WTC11 (cell line): ENCODE measurements at regions not wholly inside any gene's neighbourhood (a gene's known extent, or its start where the extent isn't known, plus 50 kb on each side); places are given as distances from the start of the nearest gene placed in this dataset.

ENCODE experiments used
- ATAC-seq: fragments of 200-7000 bp; cut with Tn5 transposase; 2 replicates; pipeline ENCODE4 v1.10.0; 2021; ENCODE audit warnings: mild to moderate bottlenecking, moderate library complexity
- CTCF ChIA-PET: fragments of 300-600 bp; sonication (Branson Sonifier 250); formaldehyde crosslinking; loops from one replicate; lab custom pipeline; 2021; ENCODE audit warnings: antibody characterized with exemption; lab: Charles Lee
- POLR2A ChIA-PET: fragments of 350-600 bp; sonication (Branson Sonifier 250); formaldehyde crosslinking; loops from one replicate; lab custom pipeline; 2021; ENCODE audit warnings: antibody characterized with exemption; lab: Charles Lee
- DNase-seq: peaks from one replicate; pipeline ENCODE4 v3.0.0; 2021; ENCODE audit warnings: low spot score
- H3K27ac Mint-ChIP-seq: 2 replicates; pipeline ENCODE4 v1.8.0; 2021; ENCODE audit warnings: mixed read lengths
- H3K27me3 Mint-ChIP-seq: 2 replicates; pipeline ENCODE4 v1.8.0; 2021; ENCODE audit warnings: low read depth, mild to moderate bottlenecking, moderate library complexity, mixed read lengths
- H3K36me3 Mint-ChIP-seq: 2 replicates; pipeline ENCODE4 v1.8.0; 2021; ENCODE audit warnings: mixed read lengths
- H3K4me1 Mint-ChIP-seq: 2 replicates; pipeline ENCODE4 v1.8.0; 2022; ENCODE audit warnings: mixed read lengths
- H3K4me3 Mint-ChIP-seq: 2 replicates; pipeline ENCODE4 v1.8.0; 2021; ENCODE audit warnings: mild to moderate bottlenecking, moderate library complexity, mixed read lengths
- H3K9me3 Mint-ChIP-seq: 2 replicates; pipeline ENCODE4 v1.8.0; 2021; ENCODE audit warnings: mixed read lengths
- ELF4 ChIP-seq: sonication (generic); formaldehyde crosslinking; IDR thresholded peaks from 2 replicates; pipeline ENCODE4 v1.8.1; 2022; ENCODE audit warnings: low read depth, mild to moderate bottlenecking, moderate library complexity, missing genetic modification reagents
- MYBL2 ChIP-seq: sonication (generic); formaldehyde crosslinking; IDR thresholded peaks from 2 replicates; pipeline ENCODE4 v1.8.1; 2023; ENCODE audit warnings: mild to moderate bottlenecking, moderate library complexity, missing genetic modification reagents
- NFATC4 ChIP-seq: fragments of 250-450 bp; sonication (Bioruptor Pico); IDR thresholded peaks from 2 replicates; pipeline ENCODE4 v1.9.0; 2021; ENCODE audit warnings: mild to moderate bottlenecking
- NFE2L1 ChIP-seq: sonication (generic); formaldehyde crosslinking; IDR thresholded peaks from 2 replicates; pipeline ENCODE4 v1.8.1; 2023; ENCODE audit warnings: missing genetic modification reagents
- NFYB ChIP-seq: sonication (generic); formaldehyde crosslinking; conservative IDR thresholded peaks from 2 replicates; pipeline ENCODE4 v1.8.0; 2022; ENCODE audit warnings: low read depth, missing genetic modification reagents
- NR2C2 ChIP-seq: sonication (generic); formaldehyde crosslinking; IDR thresholded peaks from 2 replicates; pipeline ENCODE4 v1.8.0; 2022; ENCODE audit warnings: mild to moderate bottlenecking, missing genetic modification reagents
- PRRX2 ChIP-seq: fragments of 250-450 bp; sonication (Bioruptor Pico); IDR thresholded peaks from 2 replicates; pipeline ENCODE4 v1.8.0; 2021; ENCODE audit warnings: mild to moderate bottlenecking
- SOX15 ChIP-seq: fragments of 250-450 bp; sonication (Bioruptor Pico); IDR thresholded peaks from 2 replicates; pipeline ENCODE4 v1.9.0; 2021; ENCODE audit warnings: mild to moderate bottlenecking
- TEAD1 ChIP-seq: sonication (generic); formaldehyde crosslinking; IDR thresholded peaks from 2 replicates; pipeline ENCODE4 v1.8.0; 2022; ENCODE audit warnings: mild to moderate bottlenecking, missing genetic modification reagents
- TP53 ChIP-seq: sonication (generic); formaldehyde crosslinking; IDR thresholded peaks from 2 replicates; pipeline ENCODE4 v1.8.1; 2023; ENCODE audit warnings: mild to moderate bottlenecking, missing genetic modification reagents
- ZNF138 ChIP-seq: sonication (generic); formaldehyde crosslinking; conservative IDR thresholded peaks from 2 replicates; pipeline ENCODE4 v1.8.1; 2022; ENCODE audit warnings: mild to moderate bottlenecking, moderate library complexity, missing genetic modification reagents
- TF ChIP-seq, protein P1 (sequence below): sonication (generic); formaldehyde crosslinking; IDR thresholded peaks from 2 replicates; pipeline ENCODE4 v1.8.1; 2022; ENCODE audit warnings: low read depth, mild to moderate bottlenecking, moderate library complexity, missing genetic modification reagents, borderline replicate concordance
- TF ChIP-seq, protein P2 (sequence below): sonication (generic); formaldehyde crosslinking; IDR thresholded peaks from 2 replicates; pipeline ENCODE4 v1.8.0; 2023; ENCODE audit warnings: missing genetic modification reagents, mild to moderate bottlenecking, borderline replicate concordance
- TF ChIP-seq, protein P3 (sequence below): sonication (generic); formaldehyde crosslinking; IDR thresholded peaks from 2 replicates; pipeline ENCODE4 v1.8.1; 2022; ENCODE audit warnings: missing genetic modification reagents, borderline replicate concordance
- TF ChIP-seq, protein P4 (sequence below): sonication (generic); formaldehyde crosslinking; IDR thresholded peaks from 2 replicates; pipeline ENCODE4 v1.8.0; 2022; ENCODE audit warnings: mild to moderate bottlenecking, missing genetic modification reagents
- TF ChIP-seq, protein P5 (sequence below): fragments of 250-450 bp; sonication (Bioruptor Pico); IDR thresholded peaks from 2 replicates; pipeline ENCODE4 v1.9.0; 2021; ENCODE audit warnings: moderate library complexity, mild to moderate bottlenecking, inconsistent platforms, borderline replicate concordance
- TF ChIP-seq, protein P6 (sequence below): sonication (generic); formaldehyde crosslinking; IDR thresholded peaks from 2 replicates; pipeline ENCODE4 v1.8.0; 2022; ENCODE audit warnings: mild to moderate bottlenecking, missing genetic modification reagents

DNA sequence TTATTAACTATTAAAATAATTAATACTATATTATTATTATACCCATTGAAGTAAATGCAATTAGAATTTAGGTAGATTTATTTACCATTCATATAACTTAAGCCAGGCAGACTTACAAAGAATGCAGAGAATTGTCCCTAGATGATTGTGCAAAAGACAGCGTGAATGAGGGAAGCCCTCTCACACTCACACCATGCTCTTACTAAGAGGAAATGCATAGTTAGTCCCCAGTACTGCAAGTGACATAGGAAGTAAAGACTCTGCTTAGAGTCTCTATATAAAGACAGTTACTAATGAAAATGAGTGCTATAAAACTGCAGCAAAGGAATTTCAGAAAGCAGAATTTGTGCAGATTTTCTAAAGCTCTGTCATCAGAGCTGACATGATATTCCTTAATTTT, 270.4 kb downstream of the ZBBX start (continued):
- TF ChIP-seq, protein P1, sequence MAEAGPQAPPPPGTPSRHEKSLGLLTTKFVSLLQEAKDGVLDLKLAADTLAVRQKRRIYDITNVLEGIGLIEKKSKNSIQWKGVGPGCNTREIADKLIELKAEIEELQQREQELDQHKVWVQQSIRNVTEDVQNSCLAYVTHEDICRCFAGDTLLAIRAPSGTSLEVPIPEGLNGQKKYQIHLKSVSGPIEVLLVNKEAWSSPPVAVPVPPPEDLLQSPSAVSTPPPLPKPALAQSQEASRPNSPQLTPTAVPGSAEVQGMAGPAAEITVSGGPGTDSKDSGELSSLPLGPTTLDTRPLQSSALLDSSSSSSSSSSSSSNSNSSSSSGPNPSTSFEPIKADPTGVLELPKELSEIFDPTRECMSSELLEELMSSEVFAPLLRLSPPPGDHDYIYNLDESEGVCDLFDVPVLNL (CRISPR knock-in tag) = no peak
- TF ChIP-seq PRRX2 (no peak), TP53 (CRISPR knock-in tag) (no peak), MYBL2 (CRISPR knock-in tag) (no peak)
- TF ChIP-seq, protein P2, sequence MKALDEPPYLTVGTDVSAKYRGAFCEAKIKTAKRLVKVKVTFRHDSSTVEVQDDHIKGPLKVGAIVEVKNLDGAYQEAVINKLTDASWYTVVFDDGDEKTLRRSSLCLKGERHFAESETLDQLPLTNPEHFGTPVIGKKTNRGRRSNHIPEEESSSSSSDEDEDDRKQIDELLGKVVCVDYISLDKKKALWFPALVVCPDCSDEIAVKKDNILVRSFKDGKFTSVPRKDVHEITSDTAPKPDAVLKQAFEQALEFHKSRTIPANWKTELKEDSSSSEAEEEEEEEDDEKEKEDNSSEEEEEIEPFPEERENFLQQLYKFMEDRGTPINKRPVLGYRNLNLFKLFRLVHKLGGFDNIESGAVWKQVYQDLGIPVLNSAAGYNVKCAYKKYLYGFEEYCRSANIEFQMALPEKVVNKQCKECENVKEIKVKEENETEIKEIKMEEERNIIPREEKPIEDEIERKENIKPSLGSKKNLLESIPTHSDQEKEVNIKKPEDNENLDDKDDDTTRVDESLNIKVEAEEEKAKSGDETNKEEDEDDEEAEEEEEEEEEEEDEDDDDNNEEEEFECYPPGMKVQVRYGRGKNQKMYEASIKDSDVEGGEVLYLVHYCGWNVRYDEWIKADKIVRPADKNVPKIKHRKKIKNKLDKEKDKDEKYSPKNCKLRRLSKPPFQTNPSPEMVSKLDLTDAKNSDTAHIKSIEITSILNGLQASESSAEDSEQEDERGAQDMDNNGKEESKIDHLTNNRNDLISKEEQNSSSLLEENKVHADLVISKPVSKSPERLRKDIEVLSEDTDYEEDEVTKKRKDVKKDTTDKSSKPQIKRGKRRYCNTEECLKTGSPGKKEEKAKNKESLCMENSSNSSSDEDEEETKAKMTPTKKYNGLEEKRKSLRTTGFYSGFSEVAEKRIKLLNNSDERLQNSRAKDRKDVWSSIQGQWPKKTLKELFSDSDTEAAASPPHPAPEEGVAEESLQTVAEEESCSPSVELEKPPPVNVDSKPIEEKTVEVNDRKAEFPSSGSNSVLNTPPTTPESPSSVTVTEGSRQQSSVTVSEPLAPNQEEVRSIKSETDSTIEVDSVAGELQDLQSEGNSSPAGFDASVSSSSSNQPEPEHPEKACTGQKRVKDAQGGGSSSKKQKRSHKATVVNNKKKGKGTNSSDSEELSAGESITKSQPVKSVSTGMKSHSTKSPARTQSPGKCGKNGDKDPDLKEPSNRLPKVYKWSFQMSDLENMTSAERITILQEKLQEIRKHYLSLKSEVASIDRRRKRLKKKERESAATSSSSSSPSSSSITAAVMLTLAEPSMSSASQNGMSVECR (CRISPR knock-in tag) = no peak
- TF ChIP-seq, protein P3, sequence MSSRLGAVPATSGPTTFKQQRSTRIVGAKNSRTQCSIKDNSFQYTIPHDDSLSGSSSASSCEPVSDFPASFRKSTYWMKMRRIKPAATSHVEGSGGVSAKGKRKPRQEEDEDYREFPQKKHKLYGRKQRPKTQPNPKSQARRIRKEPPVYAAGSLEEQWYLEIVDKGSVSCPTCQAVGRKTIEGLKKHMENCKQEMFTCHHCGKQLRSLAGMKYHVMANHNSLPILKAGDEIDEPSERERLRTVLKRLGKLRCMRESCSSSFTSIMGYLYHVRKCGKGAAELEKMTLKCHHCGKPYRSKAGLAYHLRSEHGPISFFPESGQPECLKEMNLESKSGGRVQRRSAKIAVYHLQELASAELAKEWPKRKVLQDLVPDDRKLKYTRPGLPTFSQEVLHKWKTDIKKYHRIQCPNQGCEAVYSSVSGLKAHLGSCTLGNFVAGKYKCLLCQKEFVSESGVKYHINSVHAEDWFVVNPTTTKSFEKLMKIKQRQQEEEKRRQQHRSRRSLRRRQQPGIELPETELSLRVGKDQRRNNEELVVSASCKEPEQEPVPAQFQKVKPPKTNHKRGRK (CRISPR knock-in tag) = no peak

DNA sequence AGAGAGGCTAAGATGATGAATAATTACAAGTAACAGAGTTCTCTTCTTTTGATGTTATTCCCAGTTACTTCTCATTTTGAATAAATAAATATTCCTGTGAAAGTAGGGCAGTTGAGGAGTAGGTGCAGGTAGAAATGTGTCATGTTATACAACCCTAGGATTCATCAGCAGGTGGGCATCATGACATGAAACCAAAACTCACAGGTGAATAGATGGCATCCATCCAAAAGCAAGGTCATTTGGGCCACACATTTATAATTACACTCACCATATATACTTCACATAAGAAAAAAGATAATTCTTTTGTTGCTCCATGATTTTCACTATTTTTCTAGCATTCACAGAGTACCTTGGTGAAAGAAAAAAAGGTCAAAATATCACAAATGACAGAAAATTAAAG, 273.6 kb downstream of the ZBBX start:
- no peak for ATAC-seq
- Mint-ChIP-seq H3K9me3 (no peaks in the 10 kb centered on the region), H3K4me3 (no peak overlapping the region), H3K27me3 (no peaks in the 10 kb centered on the region), H3K27ac (no peak overlapping the region), H3K36me3 (no peaks in the 10 kb centered on the region), H3K4me1 (peaks cover 21% of the 10 kb centered on the region)
- no peak for TF ChIP-seq NFE2L1 (CRISPR knock-in tag)
- TF ChIP-seq, protein P4, sequence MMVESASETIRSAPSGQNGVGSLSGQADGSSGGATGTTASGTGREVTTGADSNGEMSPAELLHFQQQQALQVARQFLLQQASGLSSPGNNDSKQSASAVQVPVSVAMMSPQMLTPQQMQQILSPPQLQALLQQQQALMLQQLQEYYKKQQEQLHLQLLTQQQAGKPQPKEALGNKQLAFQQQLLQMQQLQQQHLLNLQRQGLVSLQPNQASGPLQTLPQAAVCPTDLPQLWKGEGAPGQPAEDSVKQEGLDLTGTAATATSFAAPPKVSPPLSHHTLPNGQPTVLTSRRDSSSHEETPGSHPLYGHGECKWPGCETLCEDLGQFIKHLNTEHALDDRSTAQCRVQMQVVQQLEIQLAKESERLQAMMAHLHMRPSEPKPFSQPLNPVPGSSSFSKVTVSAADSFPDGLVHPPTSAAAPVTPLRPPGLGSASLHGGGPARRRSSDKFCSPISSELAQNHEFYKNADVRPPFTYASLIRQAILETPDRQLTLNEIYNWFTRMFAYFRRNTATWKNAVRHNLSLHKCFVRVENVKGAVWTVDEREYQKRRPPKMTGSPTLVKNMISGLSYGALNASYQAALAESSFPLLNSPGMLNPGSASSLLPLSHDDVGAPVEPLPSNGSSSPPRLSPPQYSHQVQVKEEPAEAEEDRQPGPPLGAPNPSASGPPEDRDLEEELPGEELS (CRISPR knock-in tag) = no peak
- no peak for TF ChIP-seq NFYB
- TF ChIP-seq, protein P5, sequence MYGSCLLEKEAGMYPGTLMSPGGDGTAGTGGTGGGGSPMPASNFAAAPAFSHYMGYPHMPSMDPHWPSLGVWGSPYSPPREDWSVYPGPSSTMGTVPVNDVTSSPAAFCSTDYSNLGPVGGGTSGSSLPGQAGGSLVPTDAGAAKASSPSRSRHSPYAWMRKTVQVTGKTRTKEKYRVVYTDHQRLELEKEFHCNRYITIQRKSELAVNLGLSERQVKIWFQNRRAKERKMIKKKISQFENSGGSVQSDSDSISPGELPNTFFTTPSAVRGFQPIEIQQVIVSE (CRISPR knock-in tag) = no peak
- TF ChIP-seq, protein P6, sequence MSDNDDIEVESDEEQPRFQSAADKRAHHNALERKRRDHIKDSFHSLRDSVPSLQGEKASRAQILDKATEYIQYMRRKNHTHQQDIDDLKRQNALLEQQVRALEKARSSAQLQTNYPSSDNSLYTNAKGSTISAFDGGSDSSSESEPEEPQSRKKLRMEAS (CRISPR knock-in tag) = no peak
- no peak for TF ChIP-seq ELF4
- no peak for TF ChIP-seq NR2C2 (CRISPR knock-in tag)
- no peak for TF ChIP-seq SOX15 (CRISPR knock-in tag)
- no peak for TF ChIP-seq ZNF138
- no peak for TF ChIP-seq NFATC4 (CRISPR knock-in tag)
- no peak for TF ChIP-seq TEAD1 (CRISPR knock-in tag)
- CTCF ChIA-PET = no interaction called here
- POLR2A ChIA-PET = no interaction called here
- DNase-seq = no peak
